HK-2 (cell line): ENCODE measurements at regions not wholly inside any gene's neighbourhood (a gene's known extent, or its start where the extent isn't known, plus 50 kb on each side); places are given as distances from the start of the nearest gene placed in this dataset.
"Not testable (repeated sequence)": the region's sequence is repeated elsewhere in the genome, so short reads cannot be mapped to it uniquely, and the experiment has no call there.

ENCODE experiments used
- DNase-seq: peaks from one replicate; pipeline ENCODE4 v3.0.0-alpha.2; 2018; ENCODE audit not compliant: unreplicated experiment

- DNase-seq = no peak
These were observed 365.3 kb upstream of the TCF4 start for GRCh38 chr18:55953326-55953725.

- not testable (repeated sequence) for DNase-seq
These were observed 363.7 kb upstream of the TCF4 start for GRCh38 chr18:55951738-55952137.

- no peak for DNase-seq
These were observed 362.6 kb upstream of the TCF4 start for GRCh38 chr18:55950379-55951166.

GRCh38 chr18:55934821-55935220, 346.8 kb upstream of the TCF4 start:
- no peak for DNase-seq

GRCh38 chr18:55932675-55933074, 344.7 kb upstream of the TCF4 start:
- DNase-seq = no peak

GRCh38 chr18:55927831-55928230, 339.8 kb upstream of the TCF4 start:
- no peak for DNase-seq

GRCh38 chr18:55925772-55926171, 337.8 kb upstream of the TCF4 start:
- DNase-seq = no peak

GRCh38 chr18:55920063-55920462, 332.1 kb upstream of the TCF4 start:
- DNase-seq = no peak

- no peak for DNase-seq
These were observed 330.5 kb upstream of the TCF4 start for GRCh38 chr18:55918444-55918843.

GRCh38 chr18:55912919-55913318, 324.9 kb upstream of the TCF4 start:
- no peak for DNase-seq

GRCh38 chr18:55912071-55912470, 324.1 kb upstream of the TCF4 start:
- no peak for DNase-seq

GRCh38 chr18:55910296-55910695, 322.3 kb upstream of the TCF4 start:
- DNase-seq = no peak

GRCh38 chr18:55908901-55909366, 320.9 kb upstream of the TCF4 start:
- DNase-seq = no peak

- DNase-seq = no peak
These were observed 319.6 kb upstream of the TCF4 start for GRCh38 chr18:55907453-55908175.

GRCh38 chr18:55906536-55906935, 318.5 kb upstream of the TCF4 start:
- DNase-seq = no peak

- no peak for DNase-seq
These were observed 315.9 kb upstream of the TCF4 start for GRCh38 chr18:55903911-55904310.

GRCh38 chr18:55900380-55900779, 312.4 kb upstream of the TCF4 start:
- DNase-seq = no peak

GRCh38 chr18:55897091-55897689, 309.2 kb upstream of the TCF4 start:
- DNase-seq = no peak

- no peak for DNase-seq
These were observed 306.0 kb upstream of the TCF4 start for GRCh38 chr18:55893948-55894347.

GRCh38 chr18:55892862-55893813, 305.1 kb upstream of the TCF4 start:
- not testable (repeated sequence) for DNase-seq

GRCh38 chr18:55886886-55887285, 298.9 kb upstream of the TCF4 start:
- no peak for DNase-seq

GRCh38 chr18:55884498-55884897, 296.5 kb upstream of the TCF4 start:
- DNase-seq = no peak
